ENCODE measurements at regions not wholly inside any gene's neighbourhood (a gene's known extent, or its start where the extent isn't known, plus 50 kb on each side); places are given as distances from the start of the nearest gene placed in this dataset.
"Not testable (repeated sequence)": the region's sequence is repeated elsewhere in the genome, so short reads cannot be mapped to it uniquely, and the experiment has no call there.

- TF ChIP-seq CTCF (conservative IDR thresholded peaks at IDR 0.05; ENCODE audit: low read length); EZH2phosphoT487 (IDR thresholded peaks at IDR 0.05; ENCODE audit: borderline replicate concordance): not testable (repeated sequence)
Observed at GRCh38 chr2:124986870-124987269, 961.8 kb downstream of the CNTNAP5 start.

Data from Loucy (cell line).